Inferior parietal cortex (tissue), 1 donor: ENCODE measurements at regions not wholly inside any gene's neighbourhood (a gene's known extent, or its start where the extent isn't known, plus 50 kb on each side); places are given as distances from the start of the nearest gene placed in this dataset.

Source experiments
- DNase-seq: peaks from one replicate; pipeline ENCODE4 v3.0.0-alpha.2; 2016; ENCODE audit errors: extremely low spot score

- no peak for DNase-seq
Observed at GRCh38 chr10:131731780-131732630, 168.8 kb upstream of the PPP2R2D start.

GRCh38 chr10:131732631-131733127 is 168.1 kb upstream of the PPP2R2D start:
- no peak for DNase-seq

GRCh38 chr10:131733596-131733995 is 167.2 kb upstream of the PPP2R2D start:
- DNase-seq: no peak

- DNase-seq: no peak
Observed at GRCh38 chr10:131735577-131735976, 165.2 kb upstream of the PPP2R2D start.

GRCh38 chr10:131736321-131736980 is 164.4 kb upstream of the PPP2R2D start:
- no peak for DNase-seq

GRCh38 chr10:131737543-131738395 is 163.0 kb upstream of the PPP2R2D start:
- DNase-seq: no peak

GRCh38 chr10:131738396-131738735 is 162.4 kb upstream of the PPP2R2D start:
- DNase-seq: no peak

- no peak for DNase-seq
Observed at GRCh38 chr10:131739206-131739605, 161.6 kb upstream of the PPP2R2D start.

- no peak for DNase-seq
Observed at GRCh38 chr10:131742500-131742951, 158.3 kb upstream of the PPP2R2D start.

- DNase-seq: peak; percentile 47
Observed at GRCh38 chr10:131743190-131744151, 157.3 kb upstream of the PPP2R2D start.

- no peak for DNase-seq
Observed at GRCh38 chr10:131744346-131744745, 156.5 kb upstream of the PPP2R2D start.

GRCh38 chr10:131745591-131745990 is 155.2 kb upstream of the PPP2R2D start:
- no peak for DNase-seq

- DNase-seq: no peak
Observed at GRCh38 chr10:131746241-131746711, 154.5 kb upstream of the PPP2R2D start.

- no peak for DNase-seq
Observed at GRCh38 chr10:131746785-131747184, 154.0 kb upstream of the PPP2R2D start.

- no peak for DNase-seq
Observed at GRCh38 chr10:131747251-131747650, 153.6 kb upstream of the PPP2R2D start.

- DNase-seq: no peak
Observed at GRCh38 chr10:131747791-131748190, 153.0 kb upstream of the PPP2R2D start.

- DNase-seq: no peak
Observed at GRCh38 chr10:131748191-131748590, 152.6 kb upstream of the PPP2R2D start.

GRCh38 chr10:131748831-131749766 is 151.7 kb upstream of the PPP2R2D start:
- no peak for DNase-seq

GRCh38 chr10:131749767-131750142 is 151.1 kb upstream of the PPP2R2D start:
- DNase-seq: no peak
